LoVo (cell line): ENCODE measurements at regions not wholly inside any gene's neighbourhood (a gene's known extent, or its start where the extent isn't known, plus 50 kb on each side); places are given as distances from the start of the nearest gene placed in this dataset.
A peak's percentile ranks its signal among the peaks of the same experiment; 100 is the strongest.

Experiments used
- DNase-seq: peaks from one replicate; pipeline ENCODE4 v3.0.0-alpha.2; 2016; ENCODE audit warnings: low spot score

DNA sequence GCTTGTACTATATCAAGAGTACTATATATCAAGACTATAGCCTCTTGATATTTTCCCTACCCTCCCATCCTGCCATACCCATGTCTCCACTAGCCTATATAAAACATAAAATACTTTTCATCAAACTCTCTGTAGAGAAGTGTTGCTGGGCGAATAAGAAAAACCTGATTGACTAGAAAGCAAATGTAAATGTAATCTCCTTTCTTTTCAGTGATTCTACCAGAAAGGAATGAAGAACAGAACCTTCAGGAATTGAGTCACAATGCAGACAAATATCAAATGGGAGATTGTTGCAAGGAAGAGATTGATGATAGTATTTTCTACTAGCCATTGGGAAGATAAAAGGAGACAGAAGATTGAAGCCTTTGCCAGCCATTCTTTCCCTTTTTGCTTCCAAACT is 89.2 kb downstream of the KCNRG start:
- DNase-seq, result no peak

DNA sequence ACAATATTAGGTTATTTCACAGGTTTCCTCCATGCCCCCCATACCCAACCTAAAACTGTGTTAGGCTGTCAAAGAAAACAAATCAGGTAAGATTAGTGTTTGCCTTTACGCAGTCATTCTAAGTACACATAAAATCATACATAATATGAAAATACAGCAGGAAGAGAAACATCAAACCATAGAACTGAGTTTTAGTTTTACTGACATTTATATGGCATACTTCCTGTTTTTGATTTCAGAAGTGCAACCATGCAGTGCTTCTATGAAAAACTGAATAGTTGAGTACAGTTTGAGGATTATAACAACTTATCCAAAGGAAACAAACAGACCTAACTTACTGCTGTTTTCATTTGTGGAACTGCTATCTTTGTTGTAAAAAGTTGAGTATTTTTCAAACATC is 91.3 kb downstream of the KCNRG start:
- no peak for DNase-seq

DNA sequence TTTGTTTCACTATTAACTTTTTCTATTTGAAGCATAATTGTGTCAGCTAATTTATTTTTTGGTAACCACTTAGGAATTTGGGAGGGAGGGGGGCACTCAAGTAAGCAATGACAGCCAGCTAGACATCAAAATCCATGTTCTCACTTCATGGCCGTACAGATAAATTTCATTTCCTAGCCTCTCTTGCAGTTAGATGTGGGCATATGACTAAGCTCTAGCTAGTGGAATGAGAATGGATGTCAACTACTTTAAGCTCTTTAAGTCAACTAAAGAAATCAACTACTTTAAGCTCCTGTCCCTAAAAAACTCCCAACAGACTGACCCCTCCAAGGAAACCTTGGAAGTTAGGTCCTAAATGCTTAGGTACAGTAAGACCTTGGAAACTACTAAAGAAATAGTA is 92.0 kb downstream of the KCNRG start:
- no peak for DNase-seq

DNA sequence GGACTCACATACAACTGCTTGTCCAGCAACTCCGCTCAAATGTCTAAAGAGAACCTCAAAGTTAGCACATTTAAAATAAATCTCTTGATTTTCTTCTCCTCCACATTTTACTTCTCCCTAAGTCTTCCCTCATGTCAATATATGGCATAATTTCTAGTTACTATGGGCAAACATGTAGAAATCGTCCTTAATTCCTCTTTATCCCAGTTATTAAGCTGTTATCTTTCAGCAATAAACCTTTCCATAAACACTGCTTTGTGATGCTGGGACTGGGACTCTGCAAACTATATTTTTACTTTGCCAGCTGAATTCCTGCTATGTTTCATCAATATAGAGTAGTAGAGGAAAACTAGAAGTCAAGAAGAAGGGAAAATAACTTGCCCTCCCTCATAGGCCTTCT is 99.7 kb downstream of the KCNRG start:
- DNase-seq, result no peak

DNA sequence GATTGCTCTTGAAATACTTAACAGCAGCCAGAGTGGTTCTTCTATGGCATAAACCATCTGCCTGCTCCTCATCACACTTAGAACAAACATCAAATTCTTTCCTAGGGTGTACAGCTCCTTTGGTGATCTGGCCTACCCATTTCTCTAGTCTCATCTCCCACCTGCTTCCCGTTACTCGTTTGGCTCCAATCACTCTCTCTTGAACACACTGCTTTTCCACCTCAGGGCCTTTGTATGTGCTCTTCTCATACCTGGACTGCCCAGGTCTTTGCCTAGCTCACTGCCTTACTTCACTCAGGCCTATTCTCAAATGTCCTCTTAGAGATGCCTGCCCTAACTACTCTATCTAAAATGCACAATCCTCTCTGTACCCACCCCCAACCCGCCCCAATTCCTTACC is 100.5 kb downstream of the KCNRG start:
- DNase-seq, result no peak

DNA sequence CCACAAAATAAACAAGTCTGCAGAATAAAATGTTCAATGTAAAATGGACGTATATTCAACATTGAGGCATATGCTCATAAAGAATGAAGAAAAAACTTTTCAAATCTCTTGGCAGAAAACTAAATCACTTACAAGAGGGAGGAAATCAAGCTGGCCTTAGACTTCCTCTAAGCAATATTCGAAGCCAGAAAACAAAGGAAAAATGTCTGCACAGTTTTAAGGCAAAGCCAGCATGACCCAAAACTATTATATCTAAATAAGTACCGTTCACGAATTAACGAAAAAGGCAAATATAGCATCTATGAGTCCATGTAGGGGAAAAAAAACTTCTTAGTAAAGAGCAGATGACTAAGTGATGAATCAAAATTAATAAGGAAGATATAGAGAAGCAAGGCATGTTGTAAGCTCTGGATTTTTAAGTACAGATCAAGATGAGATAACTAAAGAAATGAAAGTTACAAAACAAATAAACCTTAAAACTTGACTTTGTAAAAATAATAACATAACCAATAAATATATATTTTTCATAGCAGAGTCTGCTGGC is 101.3 kb downstream of the KCNRG start:
- no peak for DNase-seq

DNA sequence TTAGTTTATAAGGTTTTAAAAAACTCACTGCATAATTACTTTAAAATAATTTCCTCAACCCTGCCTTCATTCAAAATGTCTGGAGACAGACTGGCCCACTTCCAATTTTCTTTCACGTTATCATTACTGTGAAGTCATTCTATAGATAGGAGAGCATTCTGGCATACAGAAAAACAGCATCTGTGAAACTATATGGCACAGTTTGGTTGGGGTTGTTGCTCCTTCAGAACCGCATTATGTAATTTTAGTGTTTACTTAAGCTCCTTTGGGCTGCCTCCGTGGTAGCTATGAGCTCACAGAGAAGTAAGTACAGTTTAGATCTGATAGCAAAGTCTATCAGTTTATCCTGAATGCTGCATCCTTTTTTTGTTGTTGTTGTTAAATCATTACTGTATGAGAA is 104.3 kb downstream of the KCNRG start:
- DNase-seq, result no peak

DNA sequence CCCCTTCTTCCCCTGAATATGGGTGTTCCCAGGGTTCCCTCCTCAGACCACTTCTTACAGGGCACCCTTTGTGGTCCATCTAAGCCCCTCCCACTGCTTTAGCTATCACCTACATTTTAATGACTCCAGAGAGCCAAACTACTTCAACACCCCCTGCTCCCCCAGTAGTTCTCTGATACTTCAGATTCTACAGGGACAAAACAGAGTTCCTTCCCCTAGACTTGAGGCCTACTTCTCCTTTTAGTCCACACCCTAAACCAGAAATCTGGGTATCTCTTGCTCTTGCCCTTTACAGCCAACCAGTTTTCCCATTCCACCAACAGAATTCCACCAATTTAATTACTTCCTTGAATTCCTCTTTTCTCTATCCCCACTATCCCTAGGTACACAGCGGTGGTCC is 107.2 kb downstream of the KCNRG start:
- DNase-seq, result no peak

DNA sequence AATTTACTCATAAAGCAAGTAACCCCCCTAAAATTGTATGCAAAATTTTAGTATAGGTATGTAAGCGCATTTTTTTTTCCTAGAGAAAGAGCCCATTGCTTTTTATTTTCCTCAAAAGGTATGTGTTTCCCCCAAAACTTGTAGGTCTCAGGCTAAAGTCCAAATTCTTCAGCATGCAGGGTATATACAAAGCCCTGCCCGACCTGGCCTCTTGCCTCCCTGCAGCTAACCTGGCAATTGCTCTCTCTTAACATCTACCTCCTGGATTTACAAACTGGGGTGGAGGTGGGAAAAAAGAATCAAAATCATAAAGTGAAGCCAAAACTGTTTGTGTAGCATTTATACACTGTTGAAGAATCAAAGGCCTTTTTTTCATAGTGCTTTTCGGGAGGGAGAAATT is 107.8 kb downstream of the KCNRG start:
- DNase-seq, result no peak

DNA sequence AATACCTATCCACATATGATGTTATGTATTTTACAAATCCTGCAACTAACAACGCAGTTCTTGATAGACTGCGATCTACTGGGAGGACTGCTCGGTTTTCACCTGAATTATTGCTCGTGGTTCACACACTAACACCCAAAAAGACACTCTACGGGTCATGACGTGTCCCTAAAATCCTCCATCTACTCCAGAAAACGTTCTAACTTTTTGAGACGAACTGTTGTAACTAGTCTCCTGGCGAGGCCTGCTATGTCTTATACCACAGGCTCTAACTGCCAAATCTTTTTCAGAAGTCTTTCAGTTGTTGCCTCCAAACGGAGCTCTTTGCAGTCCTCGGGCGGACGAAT is 108.2 kb downstream of the KCNRG start:
- no peak for DNase-seq

DNA sequence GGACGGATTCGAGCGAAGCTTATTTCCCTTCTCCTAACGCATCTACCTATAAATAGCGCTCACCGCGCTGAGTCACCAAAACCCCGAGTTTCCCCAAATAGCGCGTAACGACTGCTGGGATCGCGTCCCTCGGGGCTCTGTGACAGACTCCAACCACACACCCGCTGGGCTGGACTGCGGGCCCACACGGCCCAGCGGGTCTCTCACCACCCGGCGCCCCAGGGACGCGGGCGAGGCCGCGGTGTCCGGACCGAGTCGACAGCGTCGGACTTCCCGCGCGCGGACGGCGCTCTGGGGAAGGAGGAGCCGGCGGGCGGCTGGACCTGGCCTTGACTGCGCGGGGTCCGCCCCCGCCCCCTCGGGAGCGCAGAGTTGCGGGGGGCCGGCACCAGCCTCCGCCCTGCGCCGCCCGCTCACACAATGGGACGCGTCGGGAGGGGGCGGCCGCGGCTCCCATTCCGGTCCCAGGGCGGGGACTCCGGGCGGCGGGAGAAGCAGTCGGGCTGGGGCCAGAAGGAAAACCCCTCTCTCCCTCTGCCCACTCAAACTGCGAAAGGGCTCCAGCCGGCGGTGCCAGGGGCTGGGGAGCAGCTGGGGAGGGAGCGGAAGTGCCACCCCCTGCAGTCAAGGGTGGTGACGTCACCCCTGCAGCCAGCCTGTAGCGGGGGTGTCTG is 108.8 kb downstream of the KCNRG start:
- DNase-seq, result peak; percentile 68

DNA sequence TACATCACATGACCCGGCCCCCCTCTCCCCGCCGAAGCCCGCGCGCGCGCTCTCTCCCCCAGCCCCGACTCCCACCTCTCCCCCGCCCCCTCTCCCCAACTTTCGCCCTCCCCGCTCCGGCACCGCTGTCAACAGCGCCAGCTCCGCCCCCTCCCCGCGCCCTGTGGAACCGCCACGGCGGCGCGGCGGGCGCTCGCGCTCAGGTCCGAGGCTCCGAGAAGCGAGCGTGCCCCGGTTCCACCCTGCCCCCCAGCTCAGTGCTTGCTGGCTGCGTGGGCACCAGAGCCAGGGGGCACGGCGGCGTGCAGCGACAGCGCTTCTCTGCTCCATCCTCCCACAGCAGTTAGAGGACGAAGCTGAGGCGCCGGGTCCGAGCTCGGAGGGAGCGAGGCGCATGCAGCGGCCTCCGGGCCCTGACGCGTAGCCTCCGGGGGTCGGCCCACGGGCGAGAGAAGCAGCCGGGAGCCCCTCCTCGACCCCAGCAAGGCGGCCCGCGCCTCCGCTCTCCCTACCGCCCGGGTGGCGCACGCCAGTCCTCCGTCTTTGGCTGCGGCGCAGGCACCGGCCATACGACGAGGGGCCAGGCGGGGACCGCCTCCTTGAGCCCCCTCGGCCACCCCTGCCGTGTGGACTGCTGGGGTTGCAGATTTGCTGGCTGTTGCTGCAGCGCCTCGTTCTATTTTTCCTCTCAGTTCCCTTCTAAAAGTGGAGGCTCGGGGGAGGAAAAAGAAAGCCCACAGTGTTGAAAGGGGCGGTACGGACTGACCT is 109.5 kb downstream of the KCNRG start:
- peak; percentile 90 for DNase-seq

DNA sequence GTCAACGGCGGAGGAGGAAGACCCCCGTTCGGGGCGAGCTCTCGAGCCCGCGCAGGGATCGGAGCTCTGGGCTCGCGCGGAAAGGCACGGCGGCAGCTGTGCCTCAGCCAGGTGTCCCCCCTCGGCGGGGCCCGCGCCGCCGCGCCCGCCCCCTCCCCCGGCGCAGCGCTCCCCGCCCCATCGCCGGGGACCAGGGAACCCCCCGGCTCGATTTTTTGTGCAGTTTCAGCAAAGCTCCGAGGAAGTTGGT is 110.0 kb downstream of the KCNRG start:
- DNase-seq, result no peak

DNA sequence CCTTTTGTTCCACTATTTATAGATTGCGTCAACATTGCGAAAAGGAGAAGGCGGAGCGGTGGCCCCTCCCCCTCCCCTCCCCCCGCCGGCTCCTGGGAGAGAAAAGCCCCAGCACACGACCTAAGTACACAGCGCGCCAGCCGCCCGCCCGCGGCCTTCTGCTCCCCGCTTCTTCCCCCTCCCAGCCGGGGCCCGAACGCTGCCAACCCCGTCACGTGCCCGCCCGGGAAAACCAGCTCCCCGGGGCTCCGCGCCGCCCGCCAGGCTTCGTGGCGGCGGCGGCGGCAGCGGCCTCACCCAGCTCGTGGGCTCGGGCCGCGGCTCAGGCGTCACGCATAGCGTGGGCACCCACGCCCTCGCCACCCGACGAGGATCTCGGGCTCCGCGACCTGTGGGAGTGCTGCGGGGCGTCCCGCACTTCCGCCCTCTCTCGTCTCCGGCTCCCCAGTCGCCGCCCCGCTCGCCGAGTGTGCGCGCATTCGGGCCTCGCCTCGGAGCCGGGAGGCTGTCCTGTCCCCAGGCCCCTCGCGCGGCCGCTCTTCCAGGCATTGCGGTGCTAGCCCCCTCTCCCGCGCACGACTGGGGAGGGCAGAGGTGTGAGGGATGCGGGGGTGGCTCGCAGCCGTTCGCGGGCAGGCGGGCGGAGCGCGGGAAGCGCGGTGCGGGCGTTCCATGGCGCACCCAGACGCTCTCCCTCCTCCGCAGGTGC is 110.5 kb downstream of the KCNRG start:
- peak; percentile 83 for DNase-seq

DNA sequence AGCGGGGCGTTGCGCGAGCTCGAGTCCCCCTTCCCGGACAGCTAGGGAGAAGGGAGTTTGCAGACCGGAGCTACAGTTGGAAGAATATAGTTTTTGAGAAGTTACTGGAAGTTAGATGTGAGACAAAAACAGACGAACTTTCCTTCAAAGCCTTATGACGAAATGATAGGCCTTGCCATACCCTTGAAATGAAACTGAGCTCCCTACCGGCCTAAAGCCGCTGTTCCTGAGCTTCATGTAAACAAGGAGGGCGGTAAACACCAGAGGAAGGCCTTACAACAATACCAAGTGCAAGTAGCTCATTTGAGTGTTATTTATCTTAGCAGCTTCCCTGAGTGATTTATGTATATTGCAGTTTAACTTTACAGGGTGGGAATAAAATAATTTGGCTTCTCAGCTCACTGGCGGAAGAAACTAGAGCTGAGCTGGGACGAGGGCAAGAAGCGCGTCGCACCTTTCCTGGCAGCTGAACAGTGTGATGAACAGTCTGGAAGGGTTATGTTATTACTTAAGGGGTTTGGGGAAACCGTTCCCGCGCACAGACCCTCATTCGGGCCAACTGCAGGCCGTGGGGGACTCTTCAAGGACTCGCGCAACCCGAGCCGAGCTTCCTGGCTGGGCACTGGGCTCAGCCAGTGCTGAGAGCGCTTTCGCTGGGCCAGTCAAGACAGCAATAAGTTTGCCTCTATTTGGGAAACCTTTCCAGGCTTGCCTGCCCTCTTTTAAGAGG is 111.2 kb downstream of the KCNRG start:
- peak; percentile 46 for DNase-seq

DNA sequence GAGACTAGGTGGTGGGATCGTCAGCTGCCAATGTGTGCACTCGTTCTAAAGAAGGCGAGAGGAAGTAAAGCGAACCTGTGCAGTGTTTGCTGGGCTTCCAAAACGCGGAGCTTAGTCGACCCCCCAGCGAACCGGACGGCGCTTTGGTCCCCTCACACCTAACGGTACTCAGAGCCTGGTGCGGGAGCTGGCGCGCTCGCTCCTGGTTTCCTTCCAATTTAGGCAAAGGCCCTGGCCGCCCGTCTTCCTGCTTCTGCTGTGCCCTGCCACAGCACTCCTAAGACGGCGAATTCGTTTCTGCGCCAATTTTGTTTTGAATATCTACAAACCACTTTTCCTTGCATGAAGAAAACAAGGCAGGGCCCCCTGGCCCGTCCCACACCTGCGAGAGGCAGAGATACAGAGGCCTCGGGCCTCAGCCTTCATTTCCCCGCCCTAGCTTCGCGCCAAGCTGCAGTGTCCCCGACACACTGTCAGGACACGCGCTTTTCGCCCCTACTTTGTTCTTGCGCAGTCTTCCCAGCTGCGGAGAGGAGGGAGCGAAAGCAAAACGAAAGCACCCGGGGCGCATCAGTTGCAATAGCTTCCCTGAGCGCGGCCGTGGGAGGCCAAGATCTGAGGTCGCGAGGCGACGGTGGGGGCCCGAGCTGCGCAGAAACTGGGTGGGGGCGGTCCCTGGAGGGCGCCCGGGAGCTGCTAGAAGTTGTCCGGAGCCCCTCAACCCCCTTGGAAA is 111.9 kb downstream of the KCNRG start:
- no peak for DNase-seq

DNA sequence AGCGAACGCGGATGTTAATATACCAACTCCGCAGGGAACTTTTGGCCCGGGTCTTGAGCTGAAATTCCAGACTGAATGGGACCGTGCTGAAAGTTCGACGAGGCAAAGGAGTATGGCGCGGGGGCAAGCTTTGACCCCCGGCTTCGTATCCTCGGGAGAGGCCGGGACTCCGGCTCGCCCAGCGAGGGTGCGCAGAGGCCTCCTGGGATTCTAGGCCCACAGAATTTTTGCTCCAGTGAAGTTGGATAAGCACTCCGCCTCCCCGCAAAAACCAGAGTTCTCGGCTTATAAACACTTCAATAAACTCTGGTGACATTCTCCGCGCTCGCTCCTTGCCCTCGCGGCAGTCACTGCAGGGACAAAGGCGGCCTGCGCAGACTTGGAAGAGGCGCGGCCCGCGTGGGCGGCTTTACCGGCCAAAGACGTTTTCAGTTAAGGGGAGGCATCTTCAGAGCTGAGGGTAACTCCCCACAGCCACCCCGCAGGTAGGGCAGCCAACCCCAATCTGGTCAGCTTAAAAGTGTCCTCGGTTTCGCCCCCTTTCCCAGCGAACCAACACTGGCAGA is 112.6 kb downstream of the KCNRG start:
- no peak for DNase-seq

DNA sequence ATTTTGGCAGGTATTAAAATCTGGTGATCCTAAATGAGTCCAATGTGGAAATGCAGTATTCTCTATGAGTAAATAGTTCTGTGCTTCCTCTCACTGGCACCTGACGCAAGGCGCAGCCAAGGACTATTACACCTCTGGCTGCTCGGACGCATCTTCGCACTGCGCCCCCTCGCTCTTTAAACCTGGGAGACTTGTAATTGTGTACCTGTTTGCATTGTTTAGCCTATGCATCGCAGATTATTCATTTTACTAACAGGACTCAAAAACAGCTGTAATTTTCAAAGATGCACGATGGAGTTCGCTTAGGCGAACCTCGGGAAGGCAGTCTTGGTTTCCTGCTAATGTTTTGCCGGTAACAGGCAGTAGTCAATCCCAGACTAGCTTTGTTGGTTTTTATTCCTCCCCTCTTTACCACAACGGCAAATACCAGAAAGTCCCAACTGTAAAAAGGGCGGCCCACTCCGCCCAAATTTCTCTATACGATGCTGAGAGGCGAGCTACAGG is 113.2 kb downstream of the KCNRG start:
- DNase-seq, result no peak

DNA sequence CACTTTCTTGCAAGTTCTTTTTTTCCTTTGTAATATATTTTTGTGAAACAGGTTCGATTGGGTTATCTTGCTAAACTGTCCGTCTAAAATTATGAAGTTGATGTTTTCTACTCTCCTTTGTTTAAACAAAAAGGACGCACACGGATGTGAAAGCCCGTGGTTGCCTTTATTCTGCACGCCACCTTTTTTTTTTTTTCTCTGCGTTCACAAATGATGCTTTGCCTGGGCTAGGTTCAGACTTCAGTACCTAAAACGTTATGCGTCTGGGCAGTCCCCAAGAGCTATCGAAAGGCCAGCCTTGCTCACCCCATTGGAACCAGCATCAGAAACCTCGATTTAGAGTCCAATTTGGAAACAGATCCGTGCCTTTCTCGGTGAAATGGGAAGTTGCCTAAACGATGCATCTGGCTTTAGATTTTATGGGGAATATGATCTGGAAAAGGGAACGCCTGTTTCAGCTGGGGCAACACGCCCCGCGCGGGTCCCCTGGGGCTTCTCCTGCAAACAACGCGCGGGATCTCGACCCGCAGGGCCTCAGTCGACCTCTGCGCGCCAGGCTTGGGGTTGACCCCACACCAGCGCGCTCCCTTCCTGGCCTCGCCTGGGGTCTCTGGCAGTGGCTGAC is 113.9 kb downstream of the KCNRG start:
- no peak for DNase-seq

DNA sequence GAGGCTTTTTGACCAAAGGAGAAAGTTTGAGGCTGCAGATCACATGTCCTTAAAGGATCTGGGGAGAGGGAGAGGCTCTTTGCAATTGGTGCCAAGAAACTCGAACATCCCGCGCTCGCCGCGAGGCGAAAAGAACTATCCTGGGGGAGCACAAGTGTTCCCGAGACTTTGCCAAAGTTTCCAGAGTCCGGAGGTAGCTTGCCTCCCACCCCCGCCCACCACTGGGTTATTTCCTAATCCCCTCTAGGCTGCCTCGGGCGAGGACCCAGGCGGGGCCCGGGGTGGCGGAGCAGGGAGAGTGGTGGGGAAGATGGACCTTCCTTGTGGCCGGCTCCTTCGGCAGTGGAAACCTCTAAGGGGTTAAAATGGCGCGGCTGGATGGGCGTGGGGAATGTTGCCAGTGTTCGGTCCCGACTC is 114.5 kb downstream of the KCNRG start:
- DNase-seq, result no peak
